Endothelial cell of umbilical vein (primary cell): ENCODE measurements at regions not wholly inside any gene's neighbourhood (a gene's known extent, or its start where the extent isn't known, plus 50 kb on each side); places are given as distances from the start of the nearest gene placed in this dataset.

Source experiments
- CTCF ChIP-seq, 2 donors: IDR thresholded peaks; 1 replicate in 1 of 2; 2 replicates in 1 of 2; pipeline ENCODE4 v1.5.1; 2011; ENCODE audit warnings: low read length in 2 of 2, mild to moderate bottlenecking in 2 of 2, moderate library complexity in 2 of 2, control low read depth in 1 of 2, inconsistent platforms in 1 of 2, low read depth in 1 of 2; ENCODE audit not compliant: insufficient read depth in 1 of 2; ENCODE audit errors: extremely low read depth in 1 of 2
- EZH2 ChIP-seq: IDR thresholded peaks from 2 replicates; pipeline ENCODE4 v1.6.1; 2012; ENCODE audit warnings: borderline replicate concordance, low read depth, mild to moderate bottlenecking, moderate library complexity, low read length, inconsistent platforms; ENCODE audit not compliant: severe bottlenecking
- FOS ChIP-seq: IDR thresholded peaks from 2 replicates; pipeline ENCODE4 v1.6.1; 2011; ENCODE audit warnings: mild to moderate bottlenecking, low read length, moderate library complexity, borderline replicate concordance; ENCODE audit not compliant: insufficient read depth
- GATA2 ChIP-seq: IDR thresholded peaks from 2 replicates; pipeline ENCODE4 v1.7.0; 2011; ENCODE audit warnings: low read depth, mild to moderate bottlenecking, moderate library complexity, mixed read lengths, low read length; ENCODE audit not compliant: insufficient read length, insufficient read depth
- JUN ChIP-seq: IDR thresholded peaks from 2 replicates; pipeline ENCODE4 v1.6.1; 2011; ENCODE audit warnings: borderline replicate concordance, low read depth; ENCODE audit not compliant: insufficient read length, insufficient read depth
- MAX ChIP-seq: IDR thresholded peaks from 2 replicates; pipeline ENCODE4 v1.6.1; 2011; ENCODE audit not compliant: insufficient read depth, insufficient read length
- MYC ChIP-seq: IDR thresholded peaks from one replicate; pipeline ENCODE4 v1.6.1; 2011; ENCODE audit warnings: mild to moderate bottlenecking, low read depth, low read length
- POLR2A ChIP-seq: IDR thresholded peaks from 2 replicates; pipeline ENCODE4 v1.6.1; 2012; ENCODE audit warnings: low read depth, mild to moderate bottlenecking, control low read depth, low read length
- POLR2AphosphoS5 ChIP-seq: IDR thresholded peaks from 2 replicates; pipeline ENCODE4 v1.6.1; 2012; ENCODE audit warnings: low read depth, mild to moderate bottlenecking, control low read depth, low read length, moderate library complexity; ENCODE audit not compliant: insufficient read depth

- no peak for TF ChIP-seq CTCF (IDR thresholded peaks at IDR 0.05; ENCODE audit: extremely low read depth in 1 of 2, insufficient read depth in 1 of 2, low read depth in 1 of 2, low read length in 2 of 2)
- TF ChIP-seq POLR2A: no peak
- TF ChIP-seq MYC: no peak
- no peak for TF ChIP-seq EZH2
- TF ChIP-seq MAX: no peak
- TF ChIP-seq POLR2AphosphoS5: no peak
- TF ChIP-seq JUN: no peak
- TF ChIP-seq GATA2: no peak
- no peak for TF ChIP-seq FOS
These were observed 369.6 kb downstream of the OTOL1 start for GRCh38 chr3:161866176-161866575.
